Muscle layer of colon (tissue), 2 donors: ENCODE measurements at regions not wholly inside any gene's neighbourhood (a gene's known extent, or its start where the extent isn't known, plus 50 kb on each side); places are given as distances from the start of the nearest gene placed in this dataset.
"Not testable (repeated sequence)": the region's sequence is repeated elsewhere in the genome, so short reads cannot be mapped to it uniquely, and the experiment has no call there.

Experiments used
- H3K27ac ChIP-seq: one replicate; pipeline ENCODE4 v1.7.0; 2013; ENCODE audit warnings: low read depth, mild to moderate bottlenecking, low read length, moderate library complexity
- H3K27me3 ChIP-seq, 2 donors: one replicate each; pipeline ENCODE4 v1.7.0; 2013; ENCODE audit warnings: low read length in 2 of 2, mild to moderate bottlenecking in 2 of 2; ENCODE audit not compliant: insufficient read depth in 2 of 2, control insufficient read depth in 1 of 2
- H3K36me3 ChIP-seq: one replicate; pipeline ENCODE4 v1.7.0; 2013; ENCODE audit warnings: mild to moderate bottlenecking, low read length; ENCODE audit not compliant: insufficient read depth
- H3K4me1 ChIP-seq: one replicate; pipeline ENCODE4 v1.7.0; 2013; ENCODE audit warnings: mild to moderate bottlenecking, low read length; ENCODE audit not compliant: insufficient read depth
- H3K4me3 ChIP-seq, 2 donors: one replicate each; pipeline ENCODE4 v1.7.0; 2013; ENCODE audit warnings: low read length in 2 of 2, low read depth in 1 of 2, mild to moderate bottlenecking in 1 of 2, moderate library complexity in 1 of 2
- H3K9ac ChIP-seq: one replicate; pipeline ENCODE4 v1.7.0; 2013; ENCODE audit warnings: low read length
- H3K9me3 ChIP-seq: one replicate; pipeline ENCODE4 v1.7.0; 2013; ENCODE audit warnings: mild to moderate bottlenecking, low read length
- donor health status: abdominal sarcoma.
- donor health status: Adenocarcinoma of cecum.

DNA sequence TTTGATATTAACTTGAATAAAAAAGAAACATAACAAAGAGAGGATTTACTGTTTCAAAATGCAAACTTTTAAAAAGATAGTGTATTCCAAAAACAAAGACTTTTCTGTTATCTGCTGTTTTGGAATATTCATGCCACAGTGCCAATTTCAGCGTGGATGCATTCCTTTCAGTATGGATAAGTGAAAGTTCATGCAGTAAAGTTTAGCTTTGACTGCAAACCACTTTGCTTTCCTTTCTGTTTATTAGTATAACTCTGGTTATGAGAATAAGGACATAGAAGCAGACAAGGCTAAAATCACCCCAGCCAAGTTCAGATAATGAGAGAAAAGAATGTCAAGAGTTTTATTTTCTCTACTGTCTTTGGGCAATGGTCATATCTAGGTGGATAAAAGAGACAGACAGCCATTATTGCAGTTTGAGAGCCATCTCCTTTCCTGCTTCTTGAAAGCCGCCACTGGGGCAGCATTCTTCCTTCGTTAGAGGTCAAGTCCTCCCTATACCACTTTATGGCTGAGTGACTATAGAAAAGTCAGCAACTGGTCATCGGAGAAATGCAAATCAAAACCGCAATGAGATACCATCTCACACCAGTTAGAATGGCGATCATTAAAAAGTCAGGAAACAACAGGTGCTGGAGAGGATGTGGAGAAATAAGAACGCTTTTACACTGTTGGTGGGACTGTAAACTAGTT lies 82.4 kb upstream of the BLID start:
- no peaks in the 10 kb centered on the region for H3K36me3 ChIP-seq
- peaks cover 16% of the 10 kb centered on the region for H3K4me1 ChIP-seq
- no peak overlapping the region for H3K27ac ChIP-seq
- no peak overlapping the region for H3K4me3 ChIP-seq
- H3K9ac ChIP-seq = no peak overlapping the region
- H3K9me3 ChIP-seq = no peaks in the 10 kb centered on the region
- H3K27me3 ChIP-seq = no peaks in the 10 kb centered on the region

DNA sequence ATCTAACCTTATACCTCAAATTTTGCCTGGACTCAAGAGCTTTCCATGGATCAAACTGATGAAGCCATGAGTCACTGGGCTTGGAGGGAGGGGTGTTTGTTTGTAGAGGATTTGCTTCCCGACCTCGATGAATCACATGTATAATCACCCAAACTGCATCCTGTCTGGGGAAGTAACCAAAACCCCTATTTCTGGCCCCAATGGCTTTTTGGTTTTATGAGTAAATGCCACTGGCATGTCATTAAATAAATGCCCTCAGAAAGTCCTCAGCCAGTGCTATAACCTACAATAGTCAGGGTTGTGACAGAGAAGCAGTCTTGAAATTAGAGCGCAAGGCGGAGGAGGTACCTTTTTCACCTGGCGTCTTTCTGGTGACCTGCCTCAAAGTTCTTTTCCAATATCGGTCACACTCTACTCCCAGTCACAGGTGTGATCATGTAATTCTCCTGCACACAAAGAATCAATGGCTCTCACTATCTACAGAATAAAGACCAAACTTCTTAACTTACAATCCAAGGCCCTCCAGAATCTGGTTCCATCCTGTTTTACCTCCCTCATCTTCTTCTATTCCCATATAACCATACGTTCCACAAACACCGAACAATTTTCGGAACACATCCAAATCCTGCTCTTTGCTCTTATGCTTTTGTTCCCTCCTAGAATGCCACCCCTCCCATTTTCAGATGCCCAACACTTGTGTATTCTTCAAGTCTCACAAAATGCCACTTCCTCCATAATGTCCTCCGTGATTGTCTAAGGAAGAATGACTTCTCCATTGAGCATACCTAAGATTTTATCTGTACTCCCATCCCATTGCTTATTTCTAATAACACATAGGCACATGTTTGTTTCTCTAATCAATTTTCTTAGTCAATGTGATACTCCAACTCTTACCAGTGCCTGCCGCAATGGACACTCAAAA lies 81.3 kb upstream of the BLID start:
- H3K4me3 ChIP-seq = no peak overlapping the region
- H3K36me3 ChIP-seq = no peaks in the 10 kb centered on the region
- H3K4me1 ChIP-seq = peaks cover 10% of the 10 kb centered on the region
- no peaks in the 10 kb centered on the region for H3K9me3 ChIP-seq
- no peak overlapping the region for H3K27ac ChIP-seq
- H3K9ac ChIP-seq = no peak overlapping the region
- H3K27me3 ChIP-seq = no peaks in the 10 kb centered on the region

DNA sequence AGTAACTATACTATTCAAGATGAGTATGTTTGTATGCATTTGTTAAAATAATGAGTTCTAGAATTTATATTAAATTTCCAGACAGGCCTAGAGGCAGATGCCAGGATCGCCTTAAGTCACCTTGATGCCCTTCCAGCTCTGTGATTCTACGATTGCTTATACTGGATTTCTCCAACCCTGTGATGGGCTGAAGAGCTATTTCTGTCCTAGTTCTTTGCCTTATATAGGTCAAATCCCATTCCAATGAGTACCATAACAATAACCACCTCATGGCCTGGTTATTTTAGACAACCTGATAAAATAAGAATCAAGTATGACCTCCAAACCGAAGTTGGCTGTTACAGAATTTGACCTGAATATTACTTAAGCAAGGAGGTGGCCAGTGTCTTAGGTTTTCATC lies 79.8 kb upstream of the BLID start:
- peaks cover 10% of the 10 kb centered on the region for H3K4me1 ChIP-seq
- no peak overlapping the region for H3K27ac ChIP-seq

DNA sequence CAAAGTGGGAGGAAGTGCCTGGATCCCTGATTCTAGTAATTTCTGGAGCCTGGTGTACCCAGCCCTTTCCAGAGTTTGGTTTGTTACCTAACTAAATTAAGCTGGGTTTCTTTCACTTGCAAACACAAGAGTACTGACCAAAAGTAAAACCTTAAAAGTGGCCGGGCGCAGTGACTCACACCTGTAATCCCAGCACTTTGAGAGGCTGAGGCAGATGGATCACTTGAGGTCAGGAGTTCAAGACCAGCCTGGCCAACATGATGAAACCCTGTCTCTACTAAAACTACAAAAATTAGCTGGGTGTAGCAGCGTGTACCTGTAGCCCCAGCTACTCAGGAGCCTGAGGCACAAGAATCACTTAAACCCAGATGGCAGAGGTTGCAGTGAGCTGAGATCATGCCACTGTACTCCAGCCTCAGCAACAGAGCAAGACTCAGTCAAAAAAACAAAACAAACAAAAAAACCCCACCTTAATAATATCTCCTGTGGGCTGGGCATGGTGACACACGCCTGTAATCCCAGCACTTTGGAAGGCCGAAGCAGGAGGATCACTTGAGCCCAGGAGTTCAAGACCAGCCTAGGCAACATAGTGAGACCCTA lies 78.0 kb upstream of the BLID start:
- not testable (repeated sequence) for H3K4me3 ChIP-seq, H3K27ac ChIP-seq, H3K9me3 ChIP-seq, H3K27me3 ChIP-seq, H3K9ac ChIP-seq, H3K36me3 ChIP-seq
- peaks cover 14% of the 10 kb centered on the region for H3K4me1 ChIP-seq

More for the DNA sequence above, 79.8 kb upstream of the BLID start:
- Histone ChIP-seq H3K36me3 (no peaks in the 10 kb centered on the region), H3K9me3 (no peaks in the 10 kb centered on the region), H3K4me3 (no peak overlapping the region), H3K27me3 (no peaks in the 10 kb centered on the region), H3K9ac (no peak overlapping the region)

DNA sequence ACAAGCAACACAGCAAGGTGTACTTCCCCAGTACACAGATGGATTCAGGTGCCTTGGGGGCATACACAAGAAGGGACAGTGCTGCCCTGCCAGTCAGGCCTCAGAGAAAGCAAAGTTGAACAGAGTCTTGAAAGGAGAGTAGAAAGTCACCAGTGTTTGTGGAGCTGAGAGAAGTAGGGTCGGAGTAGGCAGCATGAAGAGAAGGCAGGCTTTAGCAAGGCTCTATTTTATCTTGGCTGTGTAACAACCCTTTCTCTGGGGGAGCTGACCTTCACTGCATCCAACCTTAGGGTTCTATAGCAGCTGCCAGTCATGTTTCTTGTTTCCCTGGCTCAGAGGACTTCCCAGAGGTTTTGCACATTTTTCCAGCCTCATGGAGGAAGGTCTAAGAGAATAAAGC lies 77.4 kb upstream of the BLID start:
- peaks cover 14% of the 10 kb centered on the region for H3K4me1 ChIP-seq
- no peak overlapping the region for H3K27ac ChIP-seq
- no peaks in the 10 kb centered on the region for H3K9me3 ChIP-seq
- H3K36me3 ChIP-seq = no peaks in the 10 kb centered on the region
- no peak overlapping the region for H3K4me3 ChIP-seq
- H3K27me3 ChIP-seq = no peaks in the 10 kb centered on the region
- H3K9ac ChIP-seq = no peak overlapping the region

DNA sequence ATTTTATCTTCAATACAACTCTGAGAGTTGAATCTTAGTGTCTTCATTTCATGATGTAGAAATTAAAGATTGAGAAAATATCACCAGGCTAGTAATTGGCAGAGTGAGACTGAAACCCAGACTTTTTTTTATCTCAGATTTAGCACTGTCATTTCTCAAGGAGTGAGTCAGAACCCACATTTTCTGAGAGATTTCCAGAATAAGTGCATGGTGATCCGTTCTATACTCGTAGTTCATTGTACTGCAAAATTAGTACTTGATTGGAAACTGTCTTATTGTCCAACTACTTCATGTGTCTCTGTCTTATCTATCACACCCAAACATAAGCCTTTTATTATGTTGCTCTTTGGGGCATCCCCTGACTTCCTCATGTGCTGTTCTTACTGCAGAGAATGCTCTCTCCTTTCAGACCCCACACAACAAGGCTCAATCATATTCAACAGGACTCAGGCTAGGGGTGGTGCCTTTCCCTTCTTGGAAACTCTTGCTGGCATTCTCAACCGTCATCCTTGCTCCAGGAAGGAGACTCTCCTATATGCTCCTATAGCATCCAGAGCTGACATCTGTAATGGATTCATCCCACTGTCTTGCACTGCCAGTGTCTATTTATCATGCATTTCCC lies 76.7 kb upstream of the BLID start:
- Histone ChIP-seq H3K4me3 (no peak overlapping the region), H3K27ac (no peak overlapping the region), H3K9me3 (no peaks in the 10 kb centered on the region)

DNA sequence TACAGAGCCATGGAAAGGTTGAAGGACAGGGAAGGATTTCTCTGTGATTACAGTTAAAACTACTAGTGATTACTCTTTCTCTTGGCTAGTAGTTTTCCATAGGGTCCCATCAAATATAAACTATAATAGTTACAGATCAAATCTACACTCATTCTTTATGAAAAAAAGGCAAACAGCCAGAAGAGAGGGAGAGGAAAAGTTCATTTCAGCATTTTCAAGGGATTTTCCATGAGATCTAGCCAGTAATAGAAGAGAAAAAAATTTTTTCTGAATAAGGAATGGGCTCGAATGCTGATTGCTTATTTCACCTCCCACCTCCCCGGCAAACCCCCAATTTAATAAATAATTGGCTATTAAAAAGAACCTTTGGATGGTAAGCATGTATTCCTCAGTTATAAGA lies 74.8 kb upstream of the BLID start:
- Histone ChIP-seq H3K4me3 (no peak overlapping the region), H3K9ac (no peak overlapping the region), H3K9me3 (no peaks in the 10 kb centered on the region), H3K27ac (no peak overlapping the region), H3K27me3 (no peaks in the 10 kb centered on the region), H3K4me1 (peaks cover 12% of the 10 kb centered on the region), H3K36me3 (no peaks in the 10 kb centered on the region)

More for the DNA sequence above, 76.7 kb upstream of the BLID start:
- Histone ChIP-seq H3K27me3 (no peaks in the 10 kb centered on the region), H3K4me1 (peaks cover 14% of the 10 kb centered on the region), H3K36me3 (no peaks in the 10 kb centered on the region), H3K9ac (no peak overlapping the region)

DNA sequence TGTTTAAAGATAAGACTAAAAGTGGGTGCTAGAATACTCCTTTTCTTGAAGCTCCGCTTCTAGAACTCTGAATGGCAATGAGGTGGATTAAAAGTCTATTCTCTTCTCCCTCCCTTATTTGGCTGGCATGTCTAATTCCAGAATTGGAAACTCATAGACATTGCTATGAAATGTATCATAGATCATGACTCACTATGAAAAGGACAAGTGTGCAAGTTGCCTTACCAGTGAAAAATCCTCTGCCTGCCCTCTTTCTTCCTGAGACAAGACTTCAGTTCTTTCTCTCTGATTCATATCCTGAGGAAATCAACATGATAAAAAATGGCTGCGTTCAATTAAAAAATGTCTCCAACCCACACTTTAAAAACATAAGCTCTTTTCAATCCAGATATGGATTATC lies 73.2 kb upstream of the BLID start:
- peak overlapping the region; percentile 8 for H3K27ac ChIP-seq
- peaks cover 5% of the 10 kb centered on the region for H3K36me3 ChIP-seq
- H3K9me3 ChIP-seq = no peaks in the 10 kb centered on the region
- H3K4me1 ChIP-seq = peaks cover 12% of the 10 kb centered on the region
- H3K9ac ChIP-seq = no peak overlapping the region
- no peaks in the 10 kb centered on the region for H3K27me3 ChIP-seq
- H3K4me3 ChIP-seq = no peak overlapping the region

DNA sequence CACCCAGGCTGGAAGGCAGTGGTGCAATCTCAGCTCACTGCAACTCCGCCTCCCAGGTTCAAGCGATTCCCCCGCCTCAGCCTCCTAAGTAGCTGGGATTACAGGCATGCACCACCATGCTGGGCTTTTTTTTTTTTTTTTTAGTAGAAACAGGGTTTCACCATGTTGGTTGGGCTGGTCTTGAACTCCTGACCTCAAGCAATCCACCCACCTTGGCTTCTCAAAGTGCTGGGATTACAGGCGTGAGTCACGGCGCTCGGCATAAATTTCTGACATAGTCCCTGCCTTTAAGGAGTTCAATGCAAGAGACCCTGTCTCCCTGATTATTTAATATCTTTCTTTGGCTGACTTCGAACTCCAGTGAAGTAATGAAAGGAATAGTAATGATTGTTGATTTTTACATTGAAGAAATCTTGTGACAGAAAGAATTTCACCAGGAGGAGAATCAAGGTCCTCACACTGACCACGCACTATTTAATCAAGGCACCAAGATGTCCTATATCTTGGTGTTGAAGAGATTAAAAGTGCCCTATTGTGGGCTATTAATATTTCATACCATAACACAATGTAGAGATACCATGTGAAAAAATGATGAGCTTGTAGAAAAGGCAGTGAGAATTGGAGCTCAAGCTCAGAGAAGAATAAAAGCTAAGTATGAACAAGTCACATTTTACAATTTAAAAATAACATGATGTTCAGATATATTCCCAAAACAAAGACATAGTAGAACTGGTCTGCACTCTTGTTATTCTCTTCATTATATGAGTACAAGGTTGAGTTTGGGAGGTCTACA lies 71.6 kb upstream of the BLID start:
- H3K4me3 ChIP-seq = no peak overlapping the region
- H3K4me1 ChIP-seq = peaks cover 12% of the 10 kb centered on the region
- H3K9ac ChIP-seq = no peak overlapping the region
- H3K27me3 ChIP-seq = no peaks in the 10 kb centered on the region
- no peak overlapping the region for H3K27ac ChIP-seq
- no peaks in the 10 kb centered on the region for H3K9me3 ChIP-seq
- peaks cover 5% of the 10 kb centered on the region for H3K36me3 ChIP-seq

DNA sequence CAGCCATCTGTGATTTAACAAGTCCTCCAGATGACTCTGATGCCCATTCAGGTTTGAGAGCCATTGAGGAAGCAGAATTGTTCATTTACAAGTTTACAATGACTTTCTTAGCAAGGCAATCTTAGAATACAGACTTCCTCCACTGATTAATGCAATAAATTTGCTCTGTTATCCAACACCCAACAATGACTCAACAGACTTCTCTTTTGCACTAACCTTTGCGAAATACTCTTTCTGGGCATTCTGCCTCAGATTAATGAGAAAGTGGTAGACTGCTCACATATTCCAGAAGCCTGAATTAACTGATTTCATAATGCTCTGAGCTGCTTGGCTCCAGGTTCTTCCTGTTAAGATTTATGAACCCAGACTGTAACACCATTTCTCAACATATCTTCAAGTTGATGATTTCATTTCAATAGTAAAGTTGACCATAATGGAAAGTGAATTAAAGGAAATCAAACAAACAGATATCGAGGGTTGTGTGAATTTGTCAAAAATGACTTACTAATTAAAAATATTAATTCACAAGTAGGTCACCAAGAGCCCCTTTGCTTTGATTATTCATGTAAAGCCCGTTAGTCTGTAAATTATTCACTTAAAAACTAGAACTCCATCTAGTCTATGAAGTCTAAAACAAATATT lies 70.5 kb upstream of the BLID start:
- no peak overlapping the region for H3K4me3 ChIP-seq
- no peak overlapping the region for H3K27ac ChIP-seq
- H3K36me3 ChIP-seq = peaks cover 5% of the 10 kb centered on the region
- H3K9ac ChIP-seq = no peak overlapping the region
- H3K9me3 ChIP-seq = no peaks in the 10 kb centered on the region
- H3K4me1 ChIP-seq = peaks cover 12% of the 10 kb centered on the region
- no peaks in the 10 kb centered on the region for H3K27me3 ChIP-seq
